GM21717 (cell line): ENCODE measurements at regions not wholly inside any gene's neighbourhood (a gene's known extent, or its start where the extent isn't known, plus 50 kb on each side); places are given as distances from the start of the nearest gene placed in this dataset.
"Not testable (repeated sequence)": the region's sequence is repeated elsewhere in the genome, so short reads cannot be mapped to it uniquely, and the experiment has no call there.

ENCODE experiments used
- ATAC-seq: cut with Tn5 transposase; IDR thresholded peaks from one replicate; pipeline ENCODE4 v1.9.1; 2021; ENCODE audit warnings: mild to moderate bottlenecking, moderate library complexity; ENCODE audit not compliant: unreplicated experiment

GRCh38 chr7:115297656-115298055 lies 375.8 kb downstream of the MDFIC start:
- ATAC-seq = no peak

GRCh38 chr7:115293628-115294240 lies 371.8 kb downstream of the MDFIC start:
- ATAC-seq = no peak

- ATAC-seq = no peak
Observed at GRCh38 chr7:115292381-115292780, 370.5 kb downstream of the MDFIC start.

GRCh38 chr7:115289971-115290370 lies 368.1 kb downstream of the MDFIC start:
- no peak for ATAC-seq

- no peak for ATAC-seq
Observed at GRCh38 chr7:115276791-115277190, 354.9 kb downstream of the MDFIC start.

- ATAC-seq = not testable (repeated sequence)
Observed at GRCh38 chr7:115273855-115274254, 352.0 kb downstream of the MDFIC start.

- ATAC-seq = no peak
Observed at GRCh38 chr7:115273139-115273772, 351.4 kb downstream of the MDFIC start.

GRCh38 chr7:115271332-115272235 lies 349.7 kb downstream of the MDFIC start:
- no peak for ATAC-seq

- ATAC-seq = no peak
Observed at GRCh38 chr7:115269486-115269885, 347.6 kb downstream of the MDFIC start.

GRCh38 chr7:115267503-115267902 lies 345.6 kb downstream of the MDFIC start:
- ATAC-seq = no peak

- ATAC-seq = no peak
Observed at GRCh38 chr7:115260381-115260780, 338.5 kb downstream of the MDFIC start.

- ATAC-seq = no peak
Observed at GRCh38 chr7:115252461-115252860, 330.6 kb downstream of the MDFIC start.

- ATAC-seq = no peak
Observed at GRCh38 chr7:115249080-115249479, 327.2 kb downstream of the MDFIC start.

- ATAC-seq = no peak
Observed at GRCh38 chr7:115241151-115241550, 319.3 kb downstream of the MDFIC start.

- ATAC-seq = no peak
Observed at GRCh38 chr7:115240242-115240641, 318.3 kb downstream of the MDFIC start.

GRCh38 chr7:115235075-115235474 lies 313.2 kb downstream of the MDFIC start:
- ATAC-seq = no peak

- no peak for ATAC-seq
Observed at GRCh38 chr7:115233809-115234208, 311.9 kb downstream of the MDFIC start.

- ATAC-seq = no peak
Observed at GRCh38 chr7:115232041-115232440, 310.1 kb downstream of the MDFIC start.

- ATAC-seq = peak; percentile 86
Observed at GRCh38 chr7:115230882-115231571, 309.1 kb downstream of the MDFIC start.

GRCh38 chr7:115229401-115230105 lies 307.7 kb downstream of the MDFIC start:
- ATAC-seq = no peak
